Prostate gland (tissue), 2 donors: ENCODE measurements at regions not wholly inside any gene's neighbourhood (a gene's known extent, or its start where the extent isn't known, plus 50 kb on each side); places are given as distances from the start of the nearest gene placed in this dataset.

Source experiments
- DNase-seq: peaks from one replicate; pipeline ENCODE4 v3.0.0-alpha.2; 2019; ENCODE audit warnings: low spot score
- H3K27ac ChIP-seq, 2 donors: fragments of 200-600 bp; sonication (generic); 2 replicates each; pipeline ENCODE4 v1.5.1; 2017 to 2019
- H3K27me3 ChIP-seq: fragments of 200-600 bp; sonication (generic); replicated peaks from 2 replicates; pipeline ENCODE4 v1.5.1; 2019; ENCODE audit not compliant: insufficient read depth
- H3K36me3 ChIP-seq, 2 donors: fragments of 200-600 bp; sonication (generic); 1 replicate in 1 of 2; 2 replicates in 1 of 2; pipeline versions ENCODE4 v1.5.1 to v1.8.1; 2017 to 2019
- H3K4me1 ChIP-seq: fragments of 200-600 bp; sonication (generic); replicated peaks from 2 replicates; pipeline ENCODE4 v1.5.1; 2019
- H3K4me3 ChIP-seq, 2 donors: fragments of 200-600 bp; sonication (generic); 2 replicates each; pipeline ENCODE4 v1.5.1; 2017 to 2019
- H3K9me3 ChIP-seq: fragments of 200-600 bp; sonication (generic); 2 replicates; pipeline ENCODE4 v1.5.1; 2017
- CTCF ChIP-seq, 4 experiments: fragments of 200-600 bp in 2 of 4; fragments of 450-650 bp in 2 of 4; sonication (generic) in 2 of 4; IDR thresholded peaks; 1 replicate in 3 of 4; 2 replicates in 1 of 4; pipeline ENCODE4 v1.5.1; 2016 to 2019; ENCODE audit warnings: antibody characterized with exemption in 4 of 4, mild to moderate bottlenecking in 2 of 4, moderate library complexity in 2 of 4
- POLR2A ChIP-seq: fragments of 450-650 bp; IDR thresholded peaks from one replicate; pipeline ENCODE4 v1.6.1; 2016; ENCODE audit warnings: antibody characterized with exemption, mild to moderate bottlenecking
- POLR2AphosphoS5 ChIP-seq: sonication (generic); formaldehyde crosslinking; IDR thresholded peaks from one replicate; pipeline ENCODE4 v1.6.1; 2017; ENCODE audit warnings: antibody characterized with exemption
- WGBS: methylation state at CpG from one replicate; pipeline ENCODE4 v1.1.5; 2018; 5-methylcytosine and 5-hydroxymethylcytosine counted together
- intact Hi-C: fragments of 100-400 bp; cut with DNase I; formaldehyde crosslinking; loops from one replicate; pipeline ENCODE4 v1.14.2; 2022

- Histone ChIP-seq H3K4me3 (no peak overlapping the region), H3K27me3 (no peaks in the 10 kb centered on the region), H3K27ac (no peak overlapping the region), H3K9me3 (no peaks in the 10 kb centered on the region), H3K4me1 (no peaks in the 10 kb centered on the region), H3K36me3 (no peaks in the 10 kb centered on the region)
- WGBS = 69% methylated on average over 5 of the region's 5 CpGs
- DNase-seq = no peak
- TF ChIP-seq CTCF (IDR thresholded peaks at IDR 0.05) = no peak
- TF ChIP-seq POLR2AphosphoS5 = no peak
- TF ChIP-seq POLR2A = no peak
- intact Hi-C loops = no loop called here
Observed at GRCh38 chr1:165068741-165069140, 287.8 kb downstream of the LMX1A start.

DNA sequence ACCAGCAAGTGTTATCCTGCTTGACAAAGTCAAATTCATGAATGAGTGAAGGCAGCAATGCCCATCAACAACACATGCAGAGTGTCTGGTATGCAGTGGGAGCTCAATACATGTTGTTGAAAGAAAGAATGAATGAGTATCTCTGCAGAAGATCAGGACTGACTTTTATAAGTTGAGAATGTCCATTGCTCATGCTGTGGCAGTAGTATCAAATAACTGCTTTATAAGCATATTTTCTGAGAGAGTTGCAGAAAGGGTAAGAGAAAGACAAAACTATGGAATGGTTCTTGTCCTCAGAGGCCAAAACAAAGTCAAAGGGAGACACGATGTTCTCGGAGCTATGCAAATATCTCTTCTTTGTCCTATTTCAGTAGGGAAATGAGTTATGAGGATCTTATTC lies 288.7 kb downstream of the LMX1A start:
- Histone ChIP-seq H3K36me3 (no peaks in the 10 kb centered on the region), H3K27me3 (no peaks in the 10 kb centered on the region), H3K27ac (no peak overlapping the region), H3K4me1 (no peaks in the 10 kb centered on the region), H3K4me3 (no peak overlapping the region), H3K9me3 (no peaks in the 10 kb centered on the region)
- intact Hi-C loops = no loop called here
- no peak for TF ChIP-seq POLR2AphosphoS5
- no peak for TF ChIP-seq CTCF (IDR thresholded peaks at IDR 0.05)
- no peak for TF ChIP-seq POLR2A
- WGBS = 40% methylated on average over 2 of the region's 2 CpGs
- no peak for DNase-seq

DNA sequence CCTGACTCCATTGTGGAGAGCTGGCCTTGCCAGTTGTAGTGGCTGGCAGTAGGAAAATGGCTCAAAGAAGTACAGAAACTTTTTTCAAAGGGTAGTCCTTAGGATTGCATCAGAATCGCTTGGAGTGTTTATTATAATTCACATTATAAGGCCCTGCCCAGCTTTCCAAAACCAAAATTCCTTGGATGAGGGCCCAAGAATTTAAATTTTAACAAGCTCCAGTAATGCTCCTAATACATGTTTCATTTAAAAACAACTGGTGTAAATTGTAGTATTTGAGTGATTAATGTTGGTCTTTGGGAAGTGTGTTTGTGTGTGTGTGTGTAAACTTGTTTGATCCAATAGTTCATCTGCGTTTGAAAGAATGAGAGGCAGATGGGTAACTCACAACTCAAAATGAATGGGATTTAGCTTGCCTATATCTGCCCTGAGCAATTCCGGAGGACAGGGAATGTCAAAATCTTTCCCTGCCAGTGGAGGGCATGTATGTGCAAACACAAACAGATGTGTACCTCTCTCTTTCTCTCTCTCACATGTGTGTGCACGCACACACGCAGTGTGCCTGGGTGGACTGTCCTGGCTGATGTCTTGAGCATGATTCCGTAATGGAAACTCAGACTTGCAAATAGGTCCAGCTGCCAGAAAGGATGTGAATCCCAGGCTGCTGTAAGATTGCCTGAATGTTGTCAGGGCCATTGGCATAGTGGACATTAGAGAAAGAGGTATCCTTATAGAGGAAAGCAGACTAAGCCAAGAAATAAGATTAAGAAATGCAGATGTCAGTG lies 293.1 kb downstream of the LMX1A start:
- intact Hi-C loops = loop anchor here (5.0 kb wide), 1 partner anchor 111 kb away; no protein-coding TSS in a partner anchor
- Histone ChIP-seq H3K36me3 (no peaks in the 10 kb centered on the region), H3K4me1 (no peaks in the 10 kb centered on the region), H3K4me3 (no peak overlapping the region), H3K9me3 (no peaks in the 10 kb centered on the region), H3K27me3 (no peaks in the 10 kb centered on the region), H3K27ac (no peak overlapping the region)
- DNase-seq = no peak
- 45% methylated on average over 6 of the region's 6 CpGs for WGBS
- TF ChIP-seq CTCF (IDR thresholded peaks at IDR 0.05) (no peak), POLR2AphosphoS5 (no peak), POLR2A (no peak)

GRCh38 chr1:165062346-165062745 lies 294.2 kb downstream of the LMX1A start:
- TF ChIP-seq POLR2AphosphoS5 (no peak), POLR2A (no peak), CTCF (IDR thresholded peaks at IDR 0.05) (no peak)
- intact Hi-C loops = loop anchor here (5.0 kb wide), 1 partner anchor 110 kb away; no protein-coding TSS in a partner anchor

DNA sequence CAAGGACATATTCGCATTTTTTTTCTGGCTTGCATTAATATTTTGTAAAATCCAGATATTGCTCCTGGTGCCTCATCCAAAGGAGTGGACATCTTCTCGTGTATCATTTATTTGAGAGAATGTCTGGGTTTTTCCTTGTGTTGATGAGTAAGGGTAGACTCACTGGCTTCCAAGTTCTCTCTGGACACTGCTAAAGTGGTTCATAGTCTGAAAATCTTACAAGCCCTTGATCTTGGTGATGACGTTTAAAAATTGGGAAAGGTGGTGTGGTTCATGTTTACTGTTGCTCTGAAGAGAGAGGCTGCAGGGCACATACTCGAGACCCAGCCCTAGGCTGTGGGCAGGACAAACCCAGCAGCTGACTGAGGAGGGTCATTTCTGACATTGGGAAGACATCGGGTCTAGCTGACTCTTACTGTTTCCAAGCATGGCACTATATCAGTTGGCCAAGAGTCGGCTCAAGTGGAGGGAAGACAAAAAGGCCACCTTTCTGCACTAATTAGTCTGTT lies 296.2 kb downstream of the LMX1A start:
- intact Hi-C loops = loop anchor here (5.0 kb wide), 1 partner anchor 108 kb away; no protein-coding TSS in a partner anchor
- 96% methylated on average over 6 of the region's 6 CpGs for WGBS
- Histone ChIP-seq H3K9me3 (no peaks in the 10 kb centered on the region), H3K36me3 (no peaks in the 10 kb centered on the region), H3K4me3 (no peak overlapping the region), H3K27ac (no peak overlapping the region), H3K27me3 (no peaks in the 10 kb centered on the region), H3K4me1 (no peaks in the 10 kb centered on the region)
- TF ChIP-seq POLR2A = no peak
- no peak for TF ChIP-seq CTCF (IDR thresholded peaks at IDR 0.05)
- no peak for TF ChIP-seq POLR2AphosphoS5
- no peak for DNase-seq

More at GRCh38 chr1:165062346-165062745, 294.2 kb downstream of the LMX1A start:
- Histone ChIP-seq H3K4me3 (no peak overlapping the region), H3K9me3 (no peaks in the 10 kb centered on the region), H3K27me3 (no peaks in the 10 kb centered on the region), H3K36me3 (no peaks in the 10 kb centered on the region), H3K4me1 (no peaks in the 10 kb centered on the region), H3K27ac (no peak overlapping the region)
- DNase-seq = no peak
- WGBS = 68% methylated on average over 4 of the region's 4 CpGs
